ENCODE measurements at regions not wholly inside any gene's neighbourhood (a gene's known extent, or its start where the extent isn't known, plus 50 kb on each side); places are given as distances from the start of the nearest gene placed in this dataset.

- TF ChIP-seq YY1 (IDR thresholded peaks at IDR 0.05; ENCODE audit: insufficient read depth, insufficient read length) (no peak), SUZ12 (IDR thresholded peaks at IDR 0.05; ENCODE audit: extremely low read depth, insufficient read depth, insufficient read length) (no peak)
These were observed 121.3 kb downstream of the FOXI3 start for GRCh38 chr2:88331239-88331638.

Measured in NT2/D1 (cell line).